HG03175 (cell line): ENCODE measurements at regions not wholly inside any gene's neighbourhood (a gene's known extent, or its start where the extent isn't known, plus 50 kb on each side); places are given as distances from the start of the nearest gene placed in this dataset.

Experiments used
- ATAC-seq: cut with Tn5 transposase; IDR thresholded peaks from one replicate; pipeline ENCODE4 v1.9.1; 2021; ENCODE audit warnings: mild to moderate bottlenecking, moderate library complexity; ENCODE audit not compliant: unreplicated experiment

- no peak for ATAC-seq
Measured at GRCh38 chr12:77504466-77504865, 326.2 kb upstream of the NAV3 start.

DNA sequence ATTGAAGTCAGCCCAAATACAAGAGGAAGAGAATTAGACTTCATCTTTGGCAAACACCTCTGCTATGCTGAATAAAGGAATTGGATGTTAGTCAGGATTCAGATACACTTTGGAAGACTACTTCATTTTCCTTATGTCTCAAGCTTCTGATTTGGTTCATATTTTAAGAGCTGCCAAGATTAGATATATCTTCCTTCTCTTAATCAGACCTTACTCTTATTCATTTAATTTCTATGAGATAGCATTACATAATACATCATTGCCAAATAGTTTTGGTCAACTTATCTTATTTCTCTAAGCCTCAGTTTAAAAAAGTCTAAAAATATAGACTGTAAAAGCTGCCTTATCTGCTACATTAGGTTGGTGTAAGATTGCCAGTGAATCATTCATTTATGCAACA, 330.6 kb upstream of the NAV3 start:
- no peak for ATAC-seq

DNA sequence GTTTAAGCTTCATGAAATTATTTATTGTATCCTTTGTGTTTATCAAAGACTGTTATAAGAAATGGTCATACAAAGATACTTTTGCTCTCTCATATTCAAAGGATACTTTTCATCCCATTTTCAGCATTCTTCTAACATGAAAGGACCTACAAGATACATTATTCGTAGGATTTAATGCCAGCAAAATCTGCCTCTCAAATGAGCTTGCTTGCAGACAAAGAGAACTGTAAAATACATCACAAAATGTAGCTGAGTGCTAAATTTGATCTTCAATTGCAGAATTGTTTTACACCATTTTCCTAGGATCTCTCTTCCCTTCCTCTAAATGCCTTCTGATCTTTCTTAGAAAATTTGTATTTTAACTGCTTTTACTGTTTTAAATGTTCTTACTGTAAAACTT, 333.0 kb upstream of the NAV3 start:
- no peak for ATAC-seq

GRCh38 chr12:77496714-77497113, 334.0 kb upstream of the NAV3 start:
- ATAC-seq, result no peak

DNA sequence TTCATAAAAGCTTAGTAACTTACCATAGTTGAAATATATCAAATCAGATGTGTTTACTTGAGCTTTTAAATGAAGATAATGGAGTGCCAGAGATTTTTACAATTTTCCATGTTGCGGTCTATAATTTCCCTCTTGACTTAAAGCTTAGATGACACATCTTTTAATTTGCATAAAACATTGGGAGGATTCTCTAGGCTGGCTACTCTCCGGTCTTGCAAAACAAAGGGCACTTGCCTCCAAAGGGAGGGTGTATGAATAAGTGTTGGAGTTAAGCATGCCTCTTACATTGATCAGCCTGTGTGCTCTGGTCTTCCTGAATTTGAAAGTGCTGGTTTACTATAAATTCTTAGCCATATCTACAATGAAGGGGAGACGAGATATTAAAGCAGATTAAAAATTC, 336.4 kb upstream of the NAV3 start:
- no peak for ATAC-seq

DNA sequence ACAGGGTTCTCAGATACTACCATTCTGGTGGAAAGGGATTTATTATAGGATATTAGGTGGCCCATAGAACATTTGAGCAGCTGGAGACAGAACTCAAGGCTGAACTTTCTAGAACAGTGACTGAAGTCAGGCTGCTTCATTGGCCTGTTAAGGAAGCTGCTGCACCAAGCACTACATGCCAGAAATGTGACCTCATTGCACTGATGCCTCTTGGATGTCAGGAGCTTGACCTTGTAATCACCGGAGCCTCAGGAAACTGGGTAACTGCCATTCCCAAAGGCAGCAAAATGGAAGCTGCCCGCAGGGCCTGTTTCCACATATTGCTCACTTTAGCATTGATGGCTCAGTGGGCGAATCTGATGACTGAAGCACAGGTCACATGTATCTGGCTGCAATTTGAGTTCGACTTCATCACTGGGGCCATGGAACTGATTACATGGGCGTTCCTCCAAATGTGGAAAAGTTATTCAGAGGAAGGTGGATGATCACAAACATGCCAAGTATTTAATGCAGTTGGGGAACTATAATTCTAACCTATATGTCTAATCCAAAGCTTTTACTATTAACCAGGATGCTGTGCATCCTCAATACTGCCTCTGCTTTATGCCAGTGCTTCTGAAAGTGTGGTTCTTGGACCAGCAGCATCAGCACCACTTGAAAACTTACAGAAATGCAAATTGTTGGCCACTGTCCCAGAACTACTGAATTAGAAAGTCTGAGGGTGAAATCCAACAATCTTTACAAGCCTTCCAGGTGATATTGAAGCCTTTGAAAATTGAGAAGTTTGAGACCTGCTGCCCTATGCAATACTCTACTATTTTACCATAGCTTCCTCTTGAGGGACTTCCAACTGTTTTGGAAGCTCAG, 337.2 kb upstream of the NAV3 start:
- no peak for ATAC-seq

DNA sequence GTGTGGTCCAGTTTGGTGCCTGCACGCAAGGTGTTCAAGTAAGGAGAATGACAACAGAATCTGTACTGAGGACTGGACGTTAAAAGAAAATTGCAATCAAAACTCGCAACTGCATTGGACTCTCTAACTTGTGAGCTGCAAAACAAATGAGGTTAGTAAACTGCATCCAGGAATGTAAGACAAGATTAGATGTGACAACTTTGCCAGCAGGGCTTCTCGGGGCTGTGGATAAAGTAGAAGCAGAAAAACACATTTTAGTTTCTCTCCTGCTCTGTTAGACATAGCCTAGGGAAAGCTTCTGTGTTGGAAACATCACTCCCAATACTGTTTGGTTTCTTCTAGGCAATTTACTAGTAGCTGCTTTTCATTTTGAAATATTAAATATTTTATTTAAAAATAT, 338.2 kb upstream of the NAV3 start:
- no peak for ATAC-seq

DNA sequence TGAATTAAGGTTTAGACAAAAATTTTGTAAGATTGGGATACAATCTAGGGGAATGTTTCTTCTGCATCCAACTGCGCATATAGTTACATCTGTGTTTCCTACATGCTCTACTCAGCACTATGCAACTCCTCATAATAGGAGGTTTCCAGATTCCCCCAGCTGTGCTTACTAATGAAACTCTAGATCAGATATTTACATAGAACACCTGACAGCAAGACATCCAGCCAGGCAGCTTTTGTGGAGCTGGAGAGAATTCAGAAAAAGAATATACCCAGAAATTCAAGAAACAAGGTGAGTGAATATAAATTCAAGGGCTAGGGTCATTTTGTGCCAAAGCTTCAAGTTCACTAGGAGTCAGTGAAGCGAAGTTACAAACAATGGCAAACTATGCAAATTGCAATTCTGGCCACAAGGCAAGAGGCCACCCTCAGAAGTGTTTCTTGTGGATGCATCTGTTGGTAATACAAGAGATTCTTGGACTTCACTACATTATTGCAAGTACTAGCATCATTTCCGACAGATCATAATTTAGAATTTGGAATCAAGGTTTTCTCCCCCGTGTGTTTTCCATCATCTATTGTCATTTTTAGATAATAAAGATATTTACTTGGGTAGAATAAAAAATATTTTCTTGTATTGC, 341.2 kb upstream of the NAV3 start:
- ATAC-seq, result no peak

DNA sequence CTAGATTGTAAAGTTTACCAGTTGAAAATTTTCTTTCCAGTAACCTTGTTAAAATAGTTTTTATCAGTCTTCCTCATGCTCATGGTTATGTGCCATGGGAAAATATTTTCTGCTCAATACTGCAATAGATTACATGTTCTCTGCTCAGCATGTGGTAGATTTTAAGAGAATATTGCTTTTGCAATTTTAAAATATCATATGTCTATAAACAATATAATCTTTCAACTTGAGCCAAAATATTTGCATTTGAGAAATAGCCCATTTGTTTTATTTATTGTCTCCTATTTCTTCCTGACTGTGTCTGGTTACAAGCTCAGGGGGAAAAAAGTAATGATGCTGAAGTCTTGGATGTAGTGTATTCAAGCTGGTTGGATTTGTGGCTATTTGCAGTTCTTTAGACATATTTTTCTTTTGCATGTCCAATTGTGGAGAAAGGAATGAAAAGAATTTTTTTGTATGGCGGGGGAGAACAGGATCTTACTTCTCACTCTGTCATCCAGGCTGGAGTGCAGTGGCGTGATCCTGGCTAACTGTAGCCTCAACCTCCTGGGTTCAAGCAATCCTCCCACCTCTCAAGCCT, 342.6 kb upstream of the NAV3 start:
- ATAC-seq, result no peak

GRCh38 chr12:77486872-77487271, 343.8 kb upstream of the NAV3 start:
- ATAC-seq, result no peak

DNA sequence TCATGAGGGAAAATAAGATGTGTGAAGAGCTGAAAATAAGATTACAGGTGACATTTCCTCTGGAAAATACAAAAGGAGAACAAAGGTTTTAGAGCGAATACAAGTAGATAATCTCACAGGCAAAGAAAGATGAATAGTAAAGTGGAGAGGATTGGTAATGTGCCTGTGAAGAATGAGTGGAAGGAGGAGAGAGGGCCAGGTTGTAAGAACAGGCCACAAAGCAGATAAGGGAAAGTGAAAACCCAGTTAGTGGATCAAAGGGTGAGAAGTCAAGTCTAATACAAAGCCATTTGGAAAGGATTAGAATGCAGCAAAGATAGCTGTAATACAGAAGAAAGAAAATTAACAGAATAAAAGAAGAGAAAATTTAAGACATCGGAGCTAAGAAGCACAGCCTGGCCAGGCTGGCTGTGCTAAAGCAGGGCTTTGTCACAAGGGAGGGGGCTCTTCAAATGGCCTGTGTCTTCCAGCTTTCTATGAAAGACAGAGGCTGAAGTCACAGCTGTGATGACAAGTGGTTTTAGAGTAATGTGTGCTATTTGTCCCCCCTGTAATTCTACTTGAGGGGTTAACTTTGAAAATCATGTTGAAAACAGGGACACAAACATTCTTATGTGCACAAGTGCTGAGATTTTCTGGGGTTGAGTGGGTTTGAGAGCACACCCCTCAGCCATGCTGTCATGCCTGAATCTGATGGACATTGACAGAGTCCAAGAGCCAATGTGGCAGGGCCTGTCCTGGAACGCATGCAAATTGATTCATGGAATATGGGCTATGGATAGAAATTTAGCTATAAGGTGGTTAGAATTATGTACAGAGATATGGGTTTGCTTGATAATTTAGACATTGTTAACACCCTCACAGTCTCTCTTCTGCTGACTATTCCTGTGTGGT, 344.5 kb upstream of the NAV3 start:
- no peak for ATAC-seq

GRCh38 chr12:77481687-77482086, 349.0 kb upstream of the NAV3 start:
- no peak for ATAC-seq

DNA sequence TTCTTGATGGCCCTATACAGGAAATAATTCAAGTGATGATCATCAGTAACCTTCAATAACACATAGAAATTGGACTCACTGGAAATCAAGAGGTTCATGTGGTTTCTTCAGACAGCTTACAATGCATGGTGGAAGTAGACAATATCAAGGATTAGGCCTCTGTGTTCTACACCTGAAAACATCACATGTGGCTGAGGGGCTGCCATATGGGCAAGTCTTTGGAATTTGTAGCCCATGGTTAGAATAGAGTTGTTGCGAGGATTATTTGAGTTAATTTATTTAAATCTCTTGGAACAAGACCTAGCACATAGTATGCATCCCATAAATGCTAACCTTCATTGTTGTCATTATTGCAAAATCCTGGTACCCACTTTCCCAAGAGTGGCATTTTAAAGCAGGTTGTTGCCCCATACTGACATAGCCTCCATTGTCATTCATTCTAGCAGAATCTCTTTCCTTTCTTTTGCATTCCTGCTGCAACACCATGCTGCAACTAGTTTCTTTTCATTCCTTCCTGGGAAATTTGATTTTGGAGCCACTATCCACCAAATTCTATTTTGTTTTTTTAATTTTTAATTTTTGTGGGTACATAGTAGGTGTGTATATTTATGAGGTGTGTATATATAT, 352.7 kb upstream of the NAV3 start:
- no peak for ATAC-seq

- no peak for ATAC-seq
Measured at GRCh38 chr12:77471801-77472200, 358.9 kb upstream of the NAV3 start.

DNA sequence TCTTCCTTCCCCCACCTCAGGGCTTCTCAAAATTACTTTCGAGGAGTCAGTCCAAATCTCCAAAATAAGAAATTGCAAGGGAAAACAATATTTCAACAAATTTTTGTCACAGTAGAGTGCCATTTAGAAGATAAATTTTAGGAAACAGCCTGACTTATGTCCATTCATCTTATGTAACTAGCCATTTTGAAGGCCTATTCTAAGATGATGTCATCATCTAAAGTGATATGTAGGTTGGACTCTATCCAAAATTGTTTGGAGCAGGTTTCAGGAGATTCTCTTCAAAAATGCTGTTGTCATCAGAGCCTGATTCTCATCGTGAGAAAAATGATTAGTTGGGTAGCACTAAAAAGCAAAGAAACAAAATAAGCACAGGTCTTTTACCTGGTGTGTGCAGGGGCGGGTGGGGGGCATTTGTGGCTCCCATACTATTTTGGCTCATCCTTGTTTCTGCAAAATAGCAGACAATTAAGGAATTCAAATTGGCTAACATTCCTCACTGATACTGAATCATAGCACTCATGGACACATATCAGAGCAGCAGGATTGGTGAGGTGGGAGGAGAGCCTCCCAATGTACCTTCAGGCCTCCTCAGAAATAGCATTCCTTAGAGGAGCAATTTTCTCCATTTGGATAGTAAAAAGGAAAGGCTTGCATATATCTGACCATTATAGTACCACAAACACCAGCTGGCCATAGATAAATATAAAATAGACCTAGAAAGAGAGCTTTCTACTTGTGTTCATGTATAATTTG, 360.9 kb upstream of the NAV3 start:
- ATAC-seq, result no peak

DNA sequence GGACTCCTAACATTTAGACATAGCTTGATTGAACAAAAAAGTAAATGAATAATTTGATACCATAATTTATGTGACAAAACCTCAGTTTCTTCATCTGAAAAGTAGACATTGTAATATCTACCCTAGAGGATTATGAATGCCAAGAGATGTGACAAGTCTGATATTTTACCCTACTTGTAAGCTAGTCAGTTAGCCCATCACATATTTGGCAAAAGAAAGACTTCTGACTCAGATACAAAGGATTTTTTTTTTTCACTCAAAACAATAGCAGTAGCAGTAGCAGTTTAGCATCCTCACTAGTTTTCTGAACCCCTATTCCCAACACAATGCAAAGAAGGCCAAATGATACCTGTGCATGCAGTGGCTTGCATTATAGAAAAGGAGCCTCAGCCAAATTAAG, 377.3 kb upstream of the E2F7 start:
- ATAC-seq, result no peak

DNA sequence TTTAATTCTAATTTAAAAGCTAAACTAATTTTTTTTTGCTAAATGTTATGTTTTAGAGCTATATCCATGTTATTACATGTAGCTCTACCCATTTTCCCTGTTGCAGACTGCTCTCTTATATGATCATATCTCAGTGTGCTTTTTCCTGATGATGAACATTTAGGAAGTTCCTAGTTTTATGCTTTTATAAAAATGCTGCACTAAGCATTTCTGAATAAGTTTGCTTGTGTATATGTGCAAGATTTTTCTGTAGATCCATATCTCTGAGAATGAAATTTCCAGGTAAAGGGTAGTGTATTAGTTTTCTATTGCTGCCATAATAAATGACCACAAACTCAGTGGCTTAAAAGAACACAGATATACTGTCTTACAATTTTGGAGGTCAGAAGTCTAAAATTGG, 374.4 kb upstream of the E2F7 start:
- ATAC-seq, result no peak

GRCh38 chr12:77438644-77439043, 373.3 kb upstream of the E2F7 start:
- ATAC-seq, result no peak

- ATAC-seq, result no peak
Measured at GRCh38 chr12:77437206-77437605, 371.8 kb upstream of the E2F7 start.

GRCh38 chr12:77435446-77436091, 370.2 kb upstream of the E2F7 start:
- ATAC-seq, result no peak
